HG03575 (cell line): ENCODE measurements at regions not wholly inside any gene's neighbourhood (a gene's known extent, or its start where the extent isn't known, plus 50 kb on each side); places are given as distances from the start of the nearest gene placed in this dataset.

Experiments
- ATAC-seq: cut with Tn5 transposase; IDR thresholded peaks from one replicate; pipeline ENCODE4 v1.9.1; 2021; ENCODE audit not compliant: unreplicated experiment, insufficient number of reproducible peaks, low FRiP score; ENCODE audit errors: extremely low read depth

GRCh38 chr21:43283136-43283924, 114.5 kb downstream of the CRYAA start:
- no peak for ATAC-seq

- ATAC-seq, result no peak
Measured at GRCh38 chr21:43282358-43283120, 113.7 kb downstream of the CRYAA start.

DNA sequence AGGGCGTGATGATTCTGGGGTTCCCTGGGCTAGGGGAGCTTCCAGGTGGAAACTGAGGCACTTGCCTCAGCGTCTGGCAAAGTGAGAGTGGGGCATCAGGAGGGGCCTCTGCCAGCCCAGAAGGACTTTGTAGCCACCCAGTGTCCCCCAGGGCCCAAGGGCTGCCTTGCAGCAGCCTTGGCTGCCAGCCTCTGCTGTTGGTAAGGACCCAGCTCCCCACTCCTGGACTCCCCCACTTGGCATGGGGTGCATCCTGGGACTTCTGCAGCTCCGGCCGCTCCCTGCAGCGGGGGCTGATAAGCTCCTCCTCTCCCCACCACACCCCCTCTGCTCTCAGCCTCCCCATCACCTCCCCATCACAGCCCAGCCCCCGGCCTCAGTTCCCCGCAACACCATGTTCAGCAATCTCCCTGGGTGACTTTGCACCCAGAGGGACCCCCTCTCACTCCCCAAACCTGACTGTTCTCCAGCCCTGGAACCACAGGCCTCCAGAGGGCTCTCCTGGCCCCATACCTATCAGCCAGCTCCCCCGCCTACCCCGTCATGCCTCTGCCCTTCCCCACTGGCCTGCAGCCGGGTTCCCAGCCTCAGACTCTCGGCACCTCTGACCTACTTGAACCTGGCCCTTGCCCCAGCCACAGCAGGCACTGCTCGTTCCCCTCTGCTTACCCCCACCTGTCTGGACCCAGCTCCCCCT, 113.0 kb downstream of the CRYAA start:
- no peak for ATAC-seq

DNA sequence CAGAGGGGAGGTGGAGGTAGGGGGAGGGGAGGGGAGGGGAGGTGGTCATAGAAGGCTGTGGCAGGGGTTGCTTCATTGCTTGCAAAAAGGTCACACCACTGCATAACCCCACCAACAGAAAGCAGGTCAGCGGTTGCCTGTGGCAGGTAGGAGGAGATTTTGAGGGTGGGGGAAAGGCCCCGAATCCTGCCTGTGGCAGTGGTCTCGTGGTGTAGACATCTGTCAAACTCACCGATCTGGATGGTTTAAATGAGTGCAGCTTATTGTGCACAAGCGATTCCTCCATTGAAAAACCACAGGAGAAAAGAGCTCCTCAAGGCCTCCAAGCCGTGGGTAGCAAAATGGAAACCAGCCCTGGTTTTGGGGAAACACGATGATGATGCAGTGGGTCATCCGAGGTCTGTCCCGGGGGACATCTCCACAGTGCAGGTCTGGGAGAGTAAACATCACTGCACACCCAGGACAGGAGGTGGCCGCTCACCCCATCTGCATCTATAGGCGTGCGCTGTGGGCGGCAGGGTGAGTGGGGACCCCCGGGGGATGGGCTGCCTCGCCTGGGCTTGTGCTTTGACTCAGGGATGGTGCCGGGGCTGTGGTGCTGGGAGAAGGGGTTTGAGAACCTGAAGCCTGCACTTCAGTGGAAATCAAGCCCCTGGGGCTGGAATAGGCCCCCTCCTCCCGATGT, 112.3 kb downstream of the CRYAA start:
- ATAC-seq, result no peak

- no peak for ATAC-seq
Measured at GRCh38 chr21:43279578-43279894, 110.7 kb downstream of the CRYAA start.

- ATAC-seq, result no peak
Measured at GRCh38 chr21:43278766-43279577, 110.2 kb downstream of the CRYAA start.

DNA sequence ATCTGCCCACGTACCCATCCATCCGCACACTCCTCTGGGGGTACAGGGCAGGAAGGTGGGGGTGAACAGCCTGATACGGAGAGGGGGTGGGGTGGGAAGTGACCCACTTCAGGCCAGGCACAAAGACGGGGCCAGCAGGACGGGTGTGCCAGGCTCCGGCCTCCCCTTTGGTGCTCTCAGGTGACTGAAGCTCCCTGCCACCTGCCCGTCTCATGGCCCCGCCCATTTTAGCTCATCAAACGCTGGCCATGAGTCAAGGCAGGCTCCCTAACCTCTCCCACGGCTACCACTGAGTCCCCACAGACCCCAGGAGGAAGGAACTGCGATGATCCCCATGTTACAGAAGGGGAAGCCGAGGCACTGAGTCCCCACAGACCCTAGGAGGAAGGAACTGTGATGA, 109.6 kb downstream of the CRYAA start:
- no peak for ATAC-seq

DNA sequence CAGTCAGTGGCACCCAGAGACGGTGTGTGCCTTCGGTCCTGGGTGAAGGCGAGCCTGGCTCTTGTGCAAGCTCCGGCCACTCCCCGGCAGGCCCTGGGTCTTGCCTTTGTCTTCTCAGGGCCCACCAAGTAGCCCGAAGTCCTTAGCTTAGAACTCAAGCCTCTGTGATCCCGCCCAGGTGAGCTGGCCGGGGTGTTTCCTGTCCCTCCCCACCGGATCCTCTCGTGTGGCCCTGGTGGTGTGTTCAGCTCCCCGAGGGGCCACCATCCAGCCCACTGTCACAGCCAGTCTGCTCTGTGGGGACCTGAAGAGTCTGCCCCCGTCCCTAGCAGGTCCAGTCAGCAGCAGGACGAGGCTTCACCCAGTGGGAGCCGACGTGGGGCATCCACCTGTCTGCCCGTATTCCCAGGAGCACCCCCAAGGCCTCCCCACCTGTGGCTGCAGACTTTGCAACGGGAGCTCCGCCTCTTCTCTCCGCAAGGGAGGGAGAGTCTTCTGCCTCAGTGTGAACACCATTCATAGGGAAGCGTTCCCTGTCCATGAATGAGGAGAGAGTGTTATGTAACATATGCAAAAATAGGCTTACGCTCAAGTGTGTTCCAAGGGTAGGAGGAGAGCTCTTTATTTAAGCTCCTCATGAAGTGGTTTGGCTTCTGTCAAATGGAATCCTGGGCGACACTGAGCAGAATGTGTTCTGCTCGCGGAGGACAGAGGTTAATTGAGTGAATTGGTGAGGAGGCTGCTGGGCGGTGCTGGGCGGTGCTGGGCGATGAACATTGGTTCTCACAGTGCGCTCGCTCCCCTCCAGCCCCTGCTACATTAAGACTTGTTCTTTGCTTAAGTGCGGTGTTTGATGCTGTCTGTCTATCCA, 108.9 kb downstream of the CRYAA start:
- ATAC-seq, result no peak

- ATAC-seq, result no peak
Measured at GRCh38 chr21:43276811-43277210, 108.0 kb downstream of the CRYAA start.

GRCh38 chr21:43275421-43276211, 106.8 kb downstream of the CRYAA start:
- ATAC-seq, result no peak

DNA sequence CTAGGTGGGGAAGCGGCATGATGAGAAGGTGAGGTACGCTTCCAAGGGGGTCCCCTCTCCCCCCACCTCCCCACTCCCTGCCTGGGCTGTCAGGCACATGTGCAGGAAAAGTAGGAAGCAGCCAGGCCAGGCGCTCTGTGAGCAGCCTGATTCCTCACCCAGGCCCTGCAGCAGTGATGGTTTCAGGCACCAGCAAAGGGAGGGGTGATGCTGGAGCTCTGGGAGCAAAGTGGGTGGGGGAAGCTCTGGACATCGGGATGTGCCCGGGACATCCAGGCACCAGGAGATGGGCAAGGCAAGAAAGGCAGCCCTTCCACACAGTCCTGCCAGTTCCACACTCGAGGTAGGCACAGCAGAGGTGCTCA, 106.1 kb downstream of the CRYAA start:
- ATAC-seq, result no peak

- ATAC-seq, result no peak
Measured at GRCh38 chr21:43274022-43274945, 105.5 kb downstream of the CRYAA start.

- ATAC-seq, result no peak
Measured at GRCh38 chr21:43273708-43274021, 104.9 kb downstream of the CRYAA start.

DNA sequence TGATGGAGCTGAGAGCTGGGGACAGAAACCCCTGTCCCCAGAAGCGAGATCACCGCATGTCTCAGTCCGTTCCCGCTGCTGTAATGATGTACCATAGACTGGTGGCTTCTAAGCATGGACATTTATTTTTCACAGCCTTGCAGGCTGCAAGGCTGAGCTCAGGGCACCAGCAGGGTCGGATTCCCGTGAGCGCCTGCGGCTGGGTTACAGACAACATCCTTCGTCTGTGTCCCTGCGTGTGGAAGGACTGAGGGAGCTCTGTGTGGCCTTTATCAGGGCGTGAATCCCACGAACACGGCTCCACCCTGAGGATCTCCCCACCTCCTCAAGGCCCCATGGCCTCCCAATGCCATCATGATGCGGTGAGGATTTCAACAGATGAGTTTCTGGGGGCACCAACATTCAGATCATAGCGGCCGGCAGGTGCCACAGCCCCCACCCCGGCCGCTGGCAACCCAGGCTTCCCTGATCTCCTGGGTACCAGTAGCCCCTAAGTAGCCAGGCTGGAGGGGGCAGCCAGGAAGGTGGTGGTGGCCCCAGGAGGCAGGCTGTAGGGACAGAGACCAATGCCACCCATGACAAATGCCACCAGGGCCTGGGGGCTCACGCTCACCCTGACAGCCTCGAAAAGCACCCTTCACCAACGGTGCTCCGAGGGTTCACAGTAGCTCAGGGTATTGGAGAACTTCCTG, 104.4 kb downstream of the CRYAA start:
- ATAC-seq, result no peak

- no peak for ATAC-seq
Measured at GRCh38 chr21:43272591-43272990, 103.8 kb downstream of the CRYAA start.
